NCI-H774 (cell line): ENCODE measurements at regions not wholly inside any gene's neighbourhood (a gene's known extent, or its start where the extent isn't known, plus 50 kb on each side); places are given as distances from the start of the nearest gene placed in this dataset.
A peak's percentile ranks its signal among the peaks of the same experiment; 100 is the strongest.

Source experiments
- DNase-seq: peaks from one replicate; lab custom pipeline; 2025; lab: John Stamatoyannopoulos, UW

DNA sequence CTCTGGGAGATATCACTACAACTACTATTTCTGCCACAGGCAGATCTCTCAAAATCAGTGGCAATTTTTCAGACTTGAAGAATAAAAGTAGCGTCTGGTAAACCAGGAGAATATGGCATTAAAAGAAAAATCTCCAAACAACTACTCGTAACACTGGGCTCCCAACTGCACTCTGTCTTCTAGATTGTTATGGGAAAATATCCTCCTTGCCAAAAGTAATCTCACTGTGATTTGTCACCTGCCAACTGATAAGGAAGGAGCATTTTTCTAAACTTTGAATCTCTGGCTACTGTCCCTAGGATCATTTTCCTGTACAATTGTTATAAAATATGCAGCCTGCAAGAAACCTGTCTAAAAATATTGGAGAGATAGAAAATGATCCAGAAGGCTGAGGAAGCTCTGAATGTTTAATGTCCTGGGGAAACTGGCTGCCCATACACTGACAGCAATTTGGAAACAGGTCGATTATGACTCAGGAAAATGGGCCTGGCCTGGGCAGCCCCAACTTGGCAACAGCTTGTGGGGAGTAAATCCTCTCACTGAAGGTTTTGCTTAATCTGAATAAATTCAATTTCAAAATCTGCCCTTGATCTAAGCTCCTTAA lies 90.5 kb upstream of the DBX1 start:
- DNase-seq, result no peak

DNA sequence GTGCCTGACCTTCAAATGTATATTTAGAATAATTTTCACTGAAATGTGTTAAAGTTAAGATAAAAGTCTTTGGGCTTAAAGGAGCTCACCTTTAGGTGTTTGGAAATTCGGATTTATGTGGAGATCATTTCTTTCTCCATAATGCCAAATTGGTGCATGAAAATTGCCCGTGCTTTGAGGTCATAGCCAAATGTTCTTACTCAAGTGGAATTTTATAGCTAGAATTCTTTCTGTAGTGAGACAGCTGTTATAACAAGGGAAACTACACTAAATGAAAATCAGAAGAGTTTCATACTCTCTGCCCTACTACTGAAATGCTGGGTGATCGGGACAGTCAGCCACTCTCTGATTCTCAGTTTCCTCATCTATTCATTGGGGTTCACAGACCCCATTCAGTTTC lies 89.5 kb upstream of the DBX1 start:
- DNase-seq, result no peak

DNA sequence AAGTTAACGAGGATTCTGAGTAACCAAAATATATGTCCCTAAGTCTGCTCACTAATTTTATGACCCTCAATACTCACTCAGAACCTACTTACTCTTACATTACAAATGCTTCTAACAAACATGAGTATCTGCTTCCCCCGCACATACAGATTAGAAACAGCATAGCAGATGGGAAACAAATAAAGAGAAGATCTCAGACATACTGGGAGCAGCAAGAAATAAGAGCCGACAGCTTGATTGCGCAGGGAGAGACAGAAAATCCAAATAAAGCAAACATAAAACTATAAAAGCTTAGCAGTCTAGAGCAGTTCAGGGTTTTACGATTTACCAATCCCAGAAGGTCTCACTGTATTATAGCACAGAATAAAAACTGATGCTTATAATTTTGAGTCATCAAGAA lies 89.1 kb upstream of the DBX1 start:
- no peak for DNase-seq

DNA sequence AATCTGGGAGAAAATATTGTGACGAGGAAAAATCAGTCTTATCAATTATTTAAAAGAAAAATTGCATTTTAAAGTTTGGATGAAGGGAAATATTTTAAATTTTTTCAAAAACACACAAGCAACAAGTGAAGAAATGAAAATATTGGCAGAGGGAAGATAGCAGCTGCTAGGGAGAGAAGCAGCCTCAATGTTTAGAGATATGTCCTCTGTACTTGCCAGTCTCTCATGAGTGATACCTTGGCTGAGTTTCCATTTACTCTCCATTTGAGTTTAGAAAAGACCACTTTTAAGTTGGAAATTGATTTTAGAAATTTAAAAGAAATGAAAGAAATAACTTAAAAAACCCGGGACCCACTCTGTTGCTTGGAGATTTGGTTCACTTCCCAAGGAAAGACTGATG lies 88.6 kb upstream of the DBX1 start:
- no peak for DNase-seq

DNA sequence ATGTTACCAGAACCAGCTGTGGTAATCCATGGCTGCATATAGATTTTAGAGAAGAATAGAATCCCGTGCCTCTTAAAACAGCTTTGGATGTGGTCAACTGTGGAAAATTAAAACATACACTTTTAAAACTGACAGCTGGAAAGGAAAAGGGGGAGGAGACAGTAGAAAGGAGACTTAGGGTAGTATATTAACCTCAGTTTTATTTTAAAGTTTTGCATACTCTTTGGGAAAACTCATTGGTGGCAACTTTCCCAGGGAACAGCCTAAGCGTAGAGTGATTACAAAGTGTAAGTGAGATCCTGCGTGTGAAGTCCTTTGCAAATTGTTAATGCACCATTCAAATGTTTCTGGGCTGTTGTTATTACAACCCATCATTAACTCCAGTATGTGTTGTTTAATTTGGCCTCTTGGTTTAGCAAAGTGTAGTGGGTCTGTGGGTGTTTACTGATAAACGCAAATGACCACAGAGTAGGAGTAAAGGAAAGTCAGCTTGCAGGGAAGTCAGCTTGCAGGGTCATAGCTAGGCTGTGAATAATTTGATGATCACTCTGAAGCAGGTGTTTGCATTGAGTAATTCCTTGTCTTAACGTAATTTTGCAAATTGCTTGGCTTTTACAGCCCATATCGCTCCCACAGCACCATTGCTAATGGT lies 88.0 kb upstream of the DBX1 start:
- no peak for DNase-seq

DNA sequence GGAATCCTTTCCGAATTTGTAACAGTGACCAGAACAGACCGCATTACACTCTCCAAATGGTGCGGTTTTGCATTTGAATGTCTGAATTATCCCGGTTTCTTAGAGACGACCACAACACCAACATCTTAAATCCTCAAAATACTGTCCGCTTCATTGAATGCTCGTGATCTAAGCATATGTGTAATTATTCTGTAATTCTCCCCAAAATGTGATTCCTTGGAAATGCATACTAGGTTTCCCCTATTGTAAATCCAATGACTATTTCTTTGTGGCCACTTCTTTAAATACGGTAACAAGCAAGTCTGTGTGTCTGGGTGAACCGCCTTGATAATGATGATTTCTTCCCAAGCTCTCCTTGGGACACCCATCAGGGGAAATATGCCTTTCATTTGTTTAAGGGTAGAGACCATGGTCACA lies 87.3 kb upstream of the DBX1 start:
- no peak for DNase-seq

DNA sequence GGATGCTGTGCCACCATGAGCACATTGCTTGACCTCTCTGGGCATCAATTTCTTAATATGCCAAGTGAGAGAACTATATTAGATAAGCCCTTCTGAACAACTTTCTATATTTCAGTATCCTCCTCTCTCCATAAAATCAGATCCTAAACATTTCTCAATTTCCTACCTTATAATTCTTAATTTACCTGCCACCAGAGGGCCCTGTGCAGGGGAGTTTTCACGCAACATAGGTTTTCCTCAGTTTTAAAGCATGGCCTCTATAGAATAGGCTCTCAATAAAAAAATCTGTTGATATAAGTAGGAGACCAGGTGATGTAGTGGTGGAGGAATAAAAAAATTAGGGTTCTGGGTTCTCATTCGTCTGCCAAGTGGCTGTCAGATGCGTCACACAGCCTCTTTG lies 83.7 kb upstream of the DBX1 start:
- no peak for DNase-seq

DNA sequence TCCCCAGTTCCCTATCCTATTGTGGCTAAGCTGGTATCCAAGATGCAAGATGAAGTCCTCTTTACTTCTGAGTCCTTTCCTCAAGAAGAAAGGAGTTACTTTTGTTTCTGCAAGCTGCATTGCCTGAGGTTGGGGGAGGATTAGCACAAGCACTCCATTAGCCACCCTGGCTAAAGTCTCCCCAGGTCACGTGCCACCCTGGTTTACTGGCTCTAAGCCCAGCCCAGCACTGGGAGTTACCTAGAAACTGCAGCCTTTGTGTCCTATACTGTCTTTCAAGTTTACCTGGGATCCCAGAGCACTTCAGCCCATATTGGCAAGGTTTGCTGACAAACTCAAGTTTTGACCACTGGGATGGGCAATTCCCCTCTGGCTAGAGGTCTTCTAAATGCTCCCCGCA lies 78.4 kb upstream of the DBX1 start:
- DNase-seq, result peak; percentile 38

DNA sequence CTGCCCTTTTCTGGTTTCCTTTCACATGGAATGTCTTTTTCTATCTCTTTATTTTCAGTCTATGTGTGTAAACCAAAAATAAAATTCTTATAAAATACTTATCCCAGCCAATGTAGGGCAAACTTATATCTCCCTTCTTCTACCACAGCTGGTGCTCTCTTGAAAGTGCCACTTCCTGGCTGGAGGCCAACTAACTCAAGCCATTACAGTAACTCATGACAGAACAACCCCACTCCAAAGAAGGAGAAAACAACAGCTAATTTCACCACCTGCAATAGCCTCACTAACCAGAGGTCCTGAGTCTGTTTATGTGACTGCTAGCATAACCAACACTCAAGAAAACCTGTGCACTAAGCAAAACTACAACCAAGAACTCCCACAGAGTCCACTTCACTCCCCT lies 74.9 kb upstream of the DBX1 start:
- no peak for DNase-seq

DNA sequence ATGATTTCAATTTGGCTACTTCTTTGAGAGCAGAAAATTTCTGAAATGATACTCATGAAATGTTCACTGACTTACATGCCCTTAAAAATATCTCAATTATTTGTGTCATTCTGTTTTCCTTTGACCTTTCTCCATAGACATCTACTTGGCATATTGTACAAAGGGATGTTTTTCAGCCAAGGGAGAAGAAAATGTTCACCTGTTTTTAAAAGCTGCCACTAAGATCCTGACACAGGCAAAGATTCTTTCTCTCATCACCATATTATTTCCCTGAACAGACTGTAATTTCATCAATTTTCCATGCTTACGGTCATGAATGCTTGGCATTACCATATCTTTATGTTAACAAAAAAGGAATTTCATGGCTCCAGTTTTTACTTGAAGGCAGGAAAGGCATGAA lies 67.4 kb upstream of the DBX1 start:
- no peak for DNase-seq

DNA sequence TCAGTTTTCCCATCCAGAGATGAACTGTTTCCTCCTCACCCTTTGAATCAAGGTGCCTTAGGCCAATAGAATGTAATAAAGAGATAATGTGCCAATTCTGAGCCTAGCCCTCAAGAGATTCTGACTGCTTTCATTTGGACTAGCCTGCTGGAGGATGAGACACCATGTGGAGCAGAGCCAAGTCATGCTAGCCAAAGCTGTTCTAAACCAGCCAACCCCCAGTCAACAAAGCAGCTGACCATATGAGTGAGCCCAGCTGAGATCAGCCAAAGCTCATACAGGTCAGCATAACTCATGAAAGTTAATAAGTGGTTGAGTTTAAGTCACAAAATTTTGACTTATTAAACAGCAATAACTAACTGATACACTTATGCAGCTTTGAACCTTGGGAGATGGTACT lies 66.7 kb upstream of the DBX1 start:
- DNase-seq, result no peak

DNA sequence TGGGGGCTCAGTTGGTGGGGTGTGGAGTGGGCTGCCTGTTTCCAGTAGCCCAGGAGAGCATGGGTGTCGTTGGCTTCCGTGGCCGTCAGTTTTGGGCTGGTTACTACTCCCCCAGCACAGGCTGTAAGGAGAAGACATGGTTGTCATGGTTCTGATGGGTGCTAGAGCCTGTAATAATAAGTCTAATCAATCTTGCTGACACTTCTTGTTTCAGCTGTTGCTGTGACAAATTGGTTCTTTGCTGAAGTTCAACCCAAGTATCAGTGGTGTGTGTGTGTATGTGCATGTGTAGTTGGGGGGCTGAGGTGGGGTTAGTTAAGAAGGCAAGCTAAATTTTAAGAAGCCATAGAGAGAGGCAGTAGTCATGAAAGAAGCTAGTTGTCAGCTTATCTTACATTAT lies 61.3 kb upstream of the DBX1 start:
- no peak for DNase-seq

DNA sequence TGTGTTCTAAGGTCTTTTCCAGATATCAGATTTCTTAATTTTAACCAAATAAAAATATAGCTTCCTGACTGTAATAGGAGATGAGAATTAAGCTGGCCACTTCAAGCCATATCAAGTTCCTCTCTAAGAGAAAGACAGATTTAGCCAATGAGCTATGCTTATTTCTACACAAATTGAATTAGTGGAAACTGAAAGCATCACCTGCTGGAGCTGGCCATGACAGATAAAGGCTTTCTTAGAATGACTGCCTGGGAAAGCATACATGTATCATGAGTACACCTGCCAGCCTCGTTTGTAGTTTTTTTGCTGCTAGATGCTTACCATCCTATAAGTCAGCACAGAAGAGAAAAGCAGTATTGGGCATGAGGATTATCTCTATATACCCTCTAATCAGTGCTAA lies 53.5 kb upstream of the DBX1 start:
- DNase-seq, result no peak

DNA sequence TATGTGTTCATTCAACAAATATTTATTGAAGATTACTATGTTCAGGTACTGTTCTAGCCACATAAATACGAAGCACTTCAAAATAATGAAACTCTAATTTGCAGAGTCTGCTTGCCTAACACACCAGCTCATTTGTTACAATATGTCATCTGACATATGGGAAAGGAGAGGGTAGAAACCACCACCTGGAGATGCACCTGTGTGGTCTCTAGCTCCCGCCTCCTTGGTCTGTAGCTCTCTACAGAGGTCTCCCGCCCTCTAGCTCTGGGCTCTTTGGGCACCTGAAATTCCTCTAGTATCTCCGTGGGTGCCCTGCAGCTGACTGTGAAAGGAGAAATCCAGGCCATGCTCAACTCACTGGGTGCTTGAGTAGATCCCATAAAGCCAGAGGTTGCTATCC lies 51.4 kb upstream of the DBX1 start:
- no peak for DNase-seq
